Endothelial cell of umbilical vein (primary cell): ENCODE measurements at regions not wholly inside any gene's neighbourhood (a gene's known extent, or its start where the extent isn't known, plus 50 kb on each side); places are given as distances from the start of the nearest gene placed in this dataset.
"Not testable (repeated sequence)": the region's sequence is repeated elsewhere in the genome, so short reads cannot be mapped to it uniquely, and the experiment has no call there.

Experiments used
- BruUV-seq: library from RNA; stranded (reverse); fragments of 400-500 nt; replicated peaks from 2 replicates; lab custom pipeline; 2021; lab: Mats Ljungman, UMichigan
- CTCF ChIA-PET: fragments of 300-600, 350-600 bp; sonication (Branson Sonifier 250); formaldehyde crosslinking; loops from one replicate; lab custom pipeline; 2021; ENCODE audit warnings: antibody characterized with exemption, inconsistent platforms; lab: Charles Lee
- POLR2A ChIA-PET: fragments of 300-600, 350-600 bp; sonication (Branson Sonifier 250); formaldehyde crosslinking; loops from one replicate; lab custom pipeline; 2021; ENCODE audit warnings: antibody characterized with exemption, inconsistent platforms; lab: Charles Lee
- DNase-seq: peaks from one replicate; pipeline ENCODE4 v3.0.0-alpha.2; 2011; ENCODE audit warnings: low read depth, low spot score
- FAIRE-seq: peaks from 2 replicates; lab custom pipeline; 2011; peaks lifted over from hg19 to GRCh38; lab: Jason Lieb, UNC
- H2AFZ ChIP-seq: 2 replicates; pipeline ENCODE4 v1.6.0; 2012; ENCODE audit warnings: low read depth, low read length, control low read depth, inconsistent platforms
- H3K27ac ChIP-seq: 2 replicates; pipeline ENCODE4 v1.5.1; 2011; ENCODE audit warnings: low read depth, mild to moderate bottlenecking, control low read depth, low read length, moderate library complexity; ENCODE audit not compliant: insufficient read depth
- H3K27me3 ChIP-seq, 2 experiments: 2 replicates each; pipeline versions ENCODE4 v1.6.0 to v1.6.1; 2011; ENCODE audit warnings: low read length in 2 of 2, mixed read lengths in 1 of 2; ENCODE audit not compliant: control insufficient read depth in 2 of 2, insufficient read depth in 2 of 2
- H3K36me3 ChIP-seq, 2 experiments: 2 replicates in 1 of 2; 3 replicates in 1 of 2; pipeline ENCODE4 v1.5.1; 2011; ENCODE audit warnings: low read length in 2 of 2, mild to moderate bottlenecking in 1 of 2, moderate library complexity in 1 of 2; ENCODE audit not compliant: control insufficient read depth in 2 of 2, insufficient read depth in 2 of 2; ENCODE audit errors: extremely low read depth in 1 of 2
- H3K4me1 ChIP-seq: 3 replicates; pipeline ENCODE4 v1.5.1; 2011; ENCODE audit warnings: mild to moderate bottlenecking, low read length; ENCODE audit not compliant: control insufficient read depth, insufficient read depth; ENCODE audit errors: extremely low read depth
- H3K4me2 ChIP-seq: 2 replicates; pipeline ENCODE4 v1.6.1; 2011; ENCODE audit warnings: low read length, control low read depth, mixed read lengths; ENCODE audit not compliant: insufficient read depth
- H3K4me3 ChIP-seq, 3 experiments: fragments of 200-600 bp in 1 of 3; sonication (generic), shearing (Covaris generic) in 1 of 3; replicated peaks in 1 of 3; 2 replicates each; pipeline ENCODE4 v1.5.1; 2011 to 2016; ENCODE audit warnings: control low read depth in 3 of 3, low read length in 3 of 3, mild to moderate bottlenecking in 2 of 3, inconsistent platforms in 1 of 3, low read depth in 1 of 3, moderate library complexity in 1 of 3; ENCODE audit not compliant: insufficient read depth in 1 of 3
- H3K79me2 ChIP-seq: 2 replicates; pipeline ENCODE4 v1.6.0; 2012; ENCODE audit warnings: low read length, inconsistent platforms; ENCODE audit not compliant: control insufficient read depth, insufficient read depth
- H3K9ac ChIP-seq: replicated peaks from 2 replicates; pipeline ENCODE3; 2011; ENCODE audit warnings: low read length, control low read depth; ENCODE audit not compliant: insufficient read depth; ENCODE audit errors: extremely low read depth
- H3K9me1 ChIP-seq: replicated peaks from 3 replicates; pipeline ENCODE4 v1.6.0; 2011; ENCODE audit warnings: mild to moderate bottlenecking, low read length; ENCODE audit not compliant: control insufficient read depth, insufficient read depth; ENCODE audit errors: extremely low read depth
- H3K9me3 ChIP-seq: replicated peaks from 2 replicates; pipeline ENCODE4 v1.5.1; 2012; ENCODE audit warnings: low read length, inconsistent platforms; ENCODE audit not compliant: control insufficient read depth, insufficient read depth
- H4K20me1 ChIP-seq: replicated peaks from 2 replicates; pipeline ENCODE3; 2011; ENCODE audit warnings: mild to moderate bottlenecking, low read length; ENCODE audit not compliant: control insufficient read depth, insufficient read depth; ENCODE audit errors: extremely low read depth
- FOS ChIP-seq: IDR thresholded peaks from 2 replicates; pipeline ENCODE4 v1.6.1; 2011; ENCODE audit warnings: mild to moderate bottlenecking, low read length, moderate library complexity, borderline replicate concordance; ENCODE audit not compliant: insufficient read depth
- GATA2 ChIP-seq: IDR thresholded peaks from 2 replicates; pipeline ENCODE4 v1.7.0; 2011; ENCODE audit warnings: low read depth, mild to moderate bottlenecking, moderate library complexity, mixed read lengths, low read length; ENCODE audit not compliant: insufficient read length, insufficient read depth
- POLR2AphosphoS5 ChIP-seq: IDR thresholded peaks from 2 replicates; pipeline ENCODE4 v1.6.1; 2012; ENCODE audit warnings: low read depth, mild to moderate bottlenecking, control low read depth, low read length, moderate library complexity; ENCODE audit not compliant: insufficient read depth
- dilution Hi-C: fragments of 300-500 bp; cut with MboI; formaldehyde crosslinking; loops from one replicate; pipeline ENCODE4 v1.15.0; 2019; ENCODE audit warnings: low sequenced_read_pairs; ENCODE audit not compliant: extremely low pct_ligation_motif_present
- intact Hi-C: fragments of 100-400 bp; cut with micrococcal nuclease; formaldehyde crosslinking; loops from one replicate; pipeline ENCODE4 v1.10.0; 2022
- TF ChIP-seq, protein P1 (sequence below): IDR thresholded peaks from 2 replicates; pipeline ENCODE4 v1.6.1; 2011; ENCODE audit not compliant: insufficient read depth, insufficient read length

DNA sequence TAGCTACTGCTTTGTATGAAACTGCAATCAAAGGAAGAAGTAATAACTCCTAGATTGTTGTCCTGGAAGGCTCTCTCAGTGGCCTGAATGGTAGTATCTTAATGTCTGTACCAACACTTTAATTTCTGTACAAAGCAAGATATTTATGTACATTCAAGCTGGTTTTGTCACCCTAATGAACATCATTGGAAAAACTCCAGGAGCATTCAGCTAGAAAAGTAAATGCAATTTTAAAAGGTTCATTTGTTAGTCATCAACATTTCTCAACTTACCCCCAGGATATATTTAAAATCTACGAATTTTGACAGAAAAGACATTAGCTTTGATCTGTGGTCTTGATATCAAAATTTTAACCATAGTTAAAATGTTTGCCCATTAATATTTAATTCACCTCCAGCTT is 80.0 kb upstream of the FGF13 start:
- H3K4me1 ChIP-seq: no peaks in the 10 kb centered on the region
- FAIRE-seq: no peak
- CTCF ChIA-PET: no interaction called here

DNA sequence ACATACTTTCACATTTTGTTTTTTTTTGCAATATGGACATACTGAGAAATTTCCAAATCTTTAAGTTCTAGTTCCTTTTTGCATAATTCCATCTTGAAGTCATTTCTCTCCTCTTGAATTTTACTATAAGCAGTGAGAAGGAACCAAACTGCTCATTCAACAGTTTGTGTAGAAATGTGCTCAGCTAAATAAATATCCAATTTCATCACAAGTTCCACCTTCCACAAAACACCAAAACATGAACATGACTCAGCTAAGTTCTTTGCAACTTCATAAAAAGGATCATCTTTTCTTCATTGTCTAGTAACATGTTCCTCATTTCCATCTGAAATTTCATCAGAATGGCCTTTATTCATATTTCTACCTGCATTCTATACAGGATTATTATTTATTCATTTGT is 77.3 kb upstream of the FGF13 start:
- H3K9me3 ChIP-seq: no peaks in the 10 kb centered on the region
- dilution Hi-C loops: no loop called here
- H2AFZ ChIP-seq: no peak overlapping the region
- H3K36me3 ChIP-seq: no peaks in the 10 kb centered on the region
- TF ChIP-seq GATA2 (no peak), FOS (no peak)
- FAIRE-seq: no peak
- CTCF ChIA-PET: no interaction called here
- intact Hi-C loops: no loop called here
- H3K4me2 ChIP-seq: no peak overlapping the region
- H3K4me3 ChIP-seq: no peak overlapping the region
- BruUV-seq: no TSS peak
- no peak for DNase-seq
- H3K9me1 ChIP-seq: no peaks in the 10 kb centered on the region
- POLR2A ChIA-PET: no interaction called here
- no peak overlapping the region for H3K27ac ChIP-seq
- no peaks in the 10 kb centered on the region for H4K20me1 ChIP-seq
- H3K79me2 ChIP-seq: no peaks in the 10 kb centered on the region
- no peak overlapping the region for H3K9ac ChIP-seq
- no peaks in the 10 kb centered on the region for H3K4me1 ChIP-seq
- H3K27me3 ChIP-seq: no peaks in the 10 kb centered on the region

More for the DNA sequence above, 80.0 kb upstream of the FGF13 start:
- Histone ChIP-seq H3K27ac (no peak overlapping the region), H3K4me2 (no peak overlapping the region), H3K9ac (no peak overlapping the region), H2AFZ (no peak overlapping the region), H3K27me3 (no peaks in the 10 kb centered on the region), H3K4me3 (no peak overlapping the region), H3K9me1 (no peaks in the 10 kb centered on the region), H3K79me2 (no peaks in the 10 kb centered on the region), H3K9me3 (no peaks in the 10 kb centered on the region), H4K20me1 (no peaks in the 10 kb centered on the region), H3K36me3 (no peaks in the 10 kb centered on the region)
- dilution Hi-C loops (no loop called here), intact Hi-C loops (no loop called here)
- DNase-seq: no peak
- BruUV-seq: no TSS peak
- TF ChIP-seq FOS: no peak
- TF ChIP-seq POLR2AphosphoS5: no peak
- TF ChIP-seq, protein P1, sequence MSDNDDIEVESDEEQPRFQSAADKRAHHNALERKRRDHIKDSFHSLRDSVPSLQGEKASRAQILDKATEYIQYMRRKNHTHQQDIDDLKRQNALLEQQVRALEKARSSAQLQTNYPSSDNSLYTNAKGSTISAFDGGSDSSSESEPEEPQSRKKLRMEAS: no peak
- POLR2A ChIA-PET: no interaction called here

DNA sequence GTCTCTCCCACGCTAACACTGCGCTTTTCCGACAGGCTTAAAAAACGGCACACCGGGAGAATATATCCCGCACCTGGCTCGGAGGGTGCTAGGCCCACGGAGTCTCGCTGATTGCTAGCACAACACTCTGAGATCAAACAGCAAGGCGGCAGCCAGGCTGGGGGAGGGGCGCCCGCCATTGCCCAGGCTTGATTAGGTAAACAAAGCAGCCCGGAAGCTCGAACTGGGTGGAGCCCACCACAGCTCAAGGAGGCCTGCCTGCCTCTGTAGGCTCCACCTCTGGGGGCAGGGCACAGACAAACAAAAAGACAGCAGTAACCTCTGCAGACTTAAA is 67.0 kb upstream of the FGF13 start:
- H3K4me2 ChIP-seq, H3K9ac ChIP-seq, H3K27ac ChIP-seq, H2AFZ ChIP-seq, H3K36me3 ChIP-seq, dilution Hi-C loops, H3K4me3 ChIP-seq, DNase-seq, intact Hi-C loops, H3K27me3 ChIP-seq, H4K20me1 ChIP-seq, H3K4me1 ChIP-seq, BruUV-seq, H3K9me1 ChIP-seq, POLR2A ChIA-PET, H3K79me2 ChIP-seq, CTCF ChIA-PET, H3K9me3 ChIP-seq, FAIRE-seq: not testable (repeated sequence)
